ENCODE measurements at regions not wholly inside any gene's neighbourhood (a gene's known extent, or its start where the extent isn't known, plus 50 kb on each side); places are given as distances from the start of the nearest gene placed in this dataset.

GRCh38 chr12:59408431-59408830, 187.4 kb upstream of the SLC16A7 start:
- TF ChIP-seq POLR2A (IDR thresholded peaks at IDR 0.05; ENCODE audit: low read depth, low read length) (no peak), POLR2AphosphoS5 (IDR thresholded peaks at IDR 0.05; ENCODE audit: low read depth, low read length) (no peak), POU2F2 (IDR thresholded peaks at IDR 0.05; ENCODE audit: low read depth, low read length) (no peak)
